ENCODE measurements at regions not wholly inside any gene's neighbourhood (a gene's known extent, or its start where the extent isn't known, plus 50 kb on each side); places are given as distances from the start of the nearest gene placed in this dataset.

- no peak for DNase-seq
Measured at GRCh38 chr10:29021591-29021990, 267.3 kb upstream of the LYZL1 start.

DNA sequence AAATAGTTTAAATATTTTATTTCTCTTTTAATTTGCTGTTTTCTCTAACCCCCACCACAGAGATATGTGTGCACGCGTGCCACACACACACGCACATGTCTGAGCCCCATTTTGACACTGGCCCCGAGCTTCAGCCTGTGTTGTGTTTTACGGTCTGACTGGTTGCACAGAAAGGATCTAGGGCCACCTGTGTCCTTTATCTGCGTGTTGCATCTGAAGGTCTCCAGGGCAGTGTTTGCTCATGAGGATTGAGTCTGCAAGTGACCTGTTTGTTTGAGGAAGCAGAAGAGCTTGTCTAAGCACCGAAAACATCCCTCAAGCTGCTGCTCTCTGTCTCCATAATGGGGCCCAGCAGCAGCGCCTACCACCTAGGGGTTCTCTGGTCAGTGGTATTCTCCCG, 266.4 kb upstream of the LYZL1 start:
- no peak for DNase-seq

GRCh38 chr10:29023678-29024077, 265.2 kb upstream of the LYZL1 start:
- DNase-seq: no peak

DNA sequence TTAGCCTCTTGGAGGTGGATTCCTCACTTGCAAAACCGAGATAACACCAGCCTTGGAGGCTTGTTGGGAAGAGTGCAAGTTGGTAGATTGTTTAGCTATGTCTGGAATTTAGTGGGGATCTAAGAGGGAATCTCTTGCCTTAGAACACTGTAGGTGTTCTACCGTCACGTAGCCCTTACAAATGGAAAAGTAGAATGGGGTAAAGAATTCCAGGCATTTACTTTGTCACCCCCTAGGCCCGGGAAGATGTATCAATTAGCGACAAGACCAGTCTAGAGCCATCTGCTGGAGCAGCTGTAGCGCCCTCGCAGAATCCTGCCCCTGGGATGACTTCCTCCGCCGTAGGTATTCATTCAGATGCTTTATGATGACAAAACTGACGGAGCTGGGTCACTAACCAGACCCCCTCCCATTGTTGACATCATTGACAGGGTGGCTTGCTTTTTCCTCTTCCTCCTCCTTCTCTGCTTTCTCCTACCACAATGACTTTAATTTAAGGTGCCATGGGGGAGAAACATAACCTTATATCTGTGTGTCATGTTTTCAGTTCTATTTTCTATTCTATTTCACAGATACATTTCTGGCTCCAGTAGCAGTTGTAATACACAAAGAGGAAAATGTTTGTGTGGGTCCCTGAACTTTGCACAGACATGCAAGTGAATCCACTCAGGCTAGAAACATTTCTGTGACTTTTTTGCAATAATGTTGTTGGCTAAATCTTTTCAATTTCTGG, 262.6 kb upstream of the LYZL1 start:
- no peak for DNase-seq

DNA sequence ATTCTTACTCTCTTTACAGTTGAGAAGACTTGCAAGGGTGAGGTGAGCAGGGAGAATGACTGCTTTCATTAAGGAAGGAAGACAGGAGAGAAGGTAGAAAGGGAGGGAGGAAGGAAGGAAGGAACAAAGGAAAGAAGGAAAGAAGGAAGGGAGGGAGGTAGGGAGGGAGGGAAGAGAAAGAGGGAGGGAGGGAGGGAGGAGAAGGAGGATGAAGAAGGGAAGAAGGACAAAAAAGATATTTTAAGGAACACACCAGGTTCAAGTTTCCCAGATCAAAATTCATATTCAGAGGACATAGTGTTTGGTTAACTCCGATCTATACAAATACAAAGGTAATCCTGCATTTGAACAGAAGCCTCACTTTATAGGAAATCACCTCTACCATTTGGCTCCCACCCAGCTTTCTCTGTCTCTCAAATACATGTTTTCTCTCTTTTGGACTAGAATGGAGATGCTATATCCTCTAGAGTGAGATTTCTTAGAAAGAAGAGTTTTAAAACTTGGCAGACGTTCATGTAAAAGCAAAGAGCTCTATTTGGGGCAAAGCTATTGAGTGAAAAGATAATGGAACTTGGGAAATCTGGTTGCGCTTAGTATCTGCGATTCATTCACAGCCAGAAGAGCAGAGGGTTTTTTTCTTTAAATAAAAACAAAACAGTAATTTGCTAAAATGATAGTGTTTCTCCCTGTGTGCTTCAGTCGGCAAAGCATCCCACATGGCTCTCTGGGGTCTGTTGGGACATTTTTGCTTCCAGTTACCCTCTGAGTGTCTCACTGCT, 261.9 kb upstream of the LYZL1 start:
- DNase-seq: no peak

GRCh38 chr10:29028486-29028885, 260.4 kb upstream of the LYZL1 start:
- no peak for DNase-seq

GRCh38 chr10:29030900-29031299, 258.0 kb upstream of the LYZL1 start:
- no peak for DNase-seq

GRCh38 chr10:29032169-29032568, 256.7 kb upstream of the LYZL1 start:
- DNase-seq: no peak

DNA sequence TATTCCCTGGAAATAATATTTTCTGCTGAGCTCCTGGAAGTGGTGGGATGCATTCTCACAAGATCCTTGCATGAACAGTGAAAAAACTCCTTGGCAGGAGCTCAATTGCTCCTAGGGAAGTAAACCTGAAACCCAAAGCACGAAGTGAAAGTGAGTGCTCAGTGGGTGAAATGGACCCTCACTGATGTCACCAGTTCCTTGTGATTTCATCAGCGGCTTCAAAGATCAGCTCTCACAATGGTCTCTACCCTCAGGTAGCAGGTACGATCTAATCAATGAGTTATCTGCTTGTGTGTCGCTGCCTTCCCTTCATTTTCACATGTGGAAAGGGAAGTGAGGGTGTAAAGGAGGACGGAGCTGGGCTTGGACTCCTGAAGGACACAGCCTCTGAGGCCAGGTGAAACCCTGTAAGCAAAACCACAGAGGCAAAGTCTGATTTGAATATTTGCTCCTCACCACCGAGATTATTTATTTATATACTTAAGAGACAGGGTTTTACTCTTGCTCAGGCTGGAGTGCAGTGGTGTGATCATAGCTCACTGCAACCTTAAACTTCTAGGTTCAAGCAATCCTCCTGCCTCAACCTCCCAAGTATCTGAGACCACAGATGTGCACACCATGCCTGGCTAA, 255.4 kb upstream of the LYZL1 start:
- DNase-seq: no peak

GRCh38 chr10:29034592-29034991, 254.3 kb upstream of the LYZL1 start:
- DNase-seq: no peak

- DNase-seq: no peak
Measured at GRCh38 chr10:29035721-29036120, 253.1 kb upstream of the LYZL1 start.

DNA sequence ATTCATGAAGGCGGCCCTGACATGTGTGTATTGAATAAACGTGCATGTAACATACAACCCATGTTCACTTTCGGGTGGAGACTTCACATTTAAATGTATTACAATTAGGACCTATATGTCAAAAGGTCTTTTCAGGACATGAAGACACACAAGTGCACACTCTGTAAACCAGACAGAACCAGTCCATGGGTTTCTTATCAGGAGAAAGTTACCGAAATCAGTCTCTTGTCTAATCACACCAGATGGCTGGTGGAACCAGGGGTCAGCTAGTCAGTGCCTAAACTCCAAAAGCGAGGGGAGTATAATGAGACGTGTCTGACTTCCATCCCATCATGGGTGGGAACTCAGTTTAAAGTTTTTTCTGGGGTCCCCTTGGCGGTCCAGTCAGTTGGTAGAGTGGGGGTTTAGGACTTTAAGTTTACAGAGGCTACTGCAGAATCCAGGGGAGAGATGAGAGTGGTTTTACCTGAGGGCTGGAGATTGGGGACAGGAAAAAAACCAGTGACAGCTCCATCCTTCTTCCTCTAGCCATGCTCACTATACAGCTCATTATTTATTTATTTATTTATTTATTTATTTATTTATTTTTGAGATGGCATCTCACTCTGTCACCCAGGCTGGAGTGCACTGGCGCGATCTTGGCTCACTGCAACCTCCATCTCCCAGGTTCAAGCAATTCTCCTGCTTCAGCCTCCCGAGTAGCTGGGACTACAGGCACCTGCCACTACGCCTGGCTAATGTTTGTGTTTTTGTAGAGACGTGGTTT, 251.3 kb upstream of the LYZL1 start:
- no peak for DNase-seq

DNA sequence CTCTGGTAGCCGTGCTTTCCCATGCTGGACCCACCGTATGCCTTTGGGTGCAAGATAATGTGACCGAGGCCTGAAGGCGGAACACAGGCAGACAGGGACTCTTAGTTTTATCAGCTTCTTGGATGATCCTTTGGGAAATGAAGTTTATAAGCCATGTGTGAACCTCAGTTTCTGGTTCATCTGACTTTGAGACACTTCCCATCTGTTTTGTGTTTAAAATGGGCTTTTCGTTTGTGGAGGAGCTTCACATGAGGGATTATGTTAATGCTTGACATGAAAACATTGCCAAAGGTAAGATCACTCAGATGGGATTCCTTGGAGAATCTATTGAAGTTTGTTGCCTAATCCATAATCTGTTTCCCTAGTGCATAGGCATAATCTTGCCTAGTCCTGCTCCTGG, 249.8 kb upstream of the LYZL1 start:
- no peak for DNase-seq

DNA sequence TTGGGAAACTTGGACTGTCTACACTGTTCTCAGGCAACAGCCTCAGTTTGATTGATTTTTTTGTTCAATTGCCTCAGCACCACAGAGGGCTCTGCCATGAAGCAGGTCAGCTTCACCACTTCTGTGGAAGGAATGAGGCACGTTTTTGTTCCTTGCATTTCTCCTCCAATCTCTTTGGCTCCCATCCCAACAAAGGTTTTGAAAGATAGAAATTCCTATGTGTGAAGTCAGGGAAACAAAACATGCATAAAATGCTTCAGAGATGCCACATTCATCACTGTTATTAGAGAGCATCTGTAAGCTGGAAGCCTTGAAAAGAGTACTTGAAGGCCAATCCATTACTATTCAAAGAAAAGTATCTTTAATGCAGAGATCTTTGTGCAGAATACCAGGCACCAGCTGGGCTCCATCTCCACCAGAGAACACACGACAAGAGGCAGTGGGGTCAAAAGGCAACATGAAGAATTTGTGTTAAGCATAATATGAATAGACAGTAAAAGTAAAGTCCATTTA, 249.1 kb upstream of the LYZL1 start:
- no peak for DNase-seq

GRCh38 chr10:29041616-29042015, 247.3 kb upstream of the LYZL1 start:
- no peak for DNase-seq

DNA sequence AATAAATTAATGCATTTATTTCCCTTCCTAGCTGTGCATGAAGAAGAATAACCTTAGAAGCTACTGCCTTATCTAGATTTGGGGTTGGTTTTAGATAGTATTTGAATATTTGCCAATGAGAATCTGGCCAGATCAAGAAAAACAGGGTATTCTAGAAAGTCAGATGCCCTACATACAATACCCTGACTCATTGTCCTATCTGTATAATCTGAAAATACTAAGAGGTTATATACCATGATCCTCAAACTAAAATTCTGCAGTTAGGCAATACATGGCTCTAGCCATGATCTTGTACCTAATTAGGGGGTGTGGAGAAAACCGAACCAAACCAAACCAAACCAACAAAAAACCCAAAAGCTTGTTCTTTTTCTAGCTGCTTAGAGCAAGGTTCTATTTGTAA, 240.4 kb upstream of the LYZL1 start:
- DNase-seq: no peak

DNA sequence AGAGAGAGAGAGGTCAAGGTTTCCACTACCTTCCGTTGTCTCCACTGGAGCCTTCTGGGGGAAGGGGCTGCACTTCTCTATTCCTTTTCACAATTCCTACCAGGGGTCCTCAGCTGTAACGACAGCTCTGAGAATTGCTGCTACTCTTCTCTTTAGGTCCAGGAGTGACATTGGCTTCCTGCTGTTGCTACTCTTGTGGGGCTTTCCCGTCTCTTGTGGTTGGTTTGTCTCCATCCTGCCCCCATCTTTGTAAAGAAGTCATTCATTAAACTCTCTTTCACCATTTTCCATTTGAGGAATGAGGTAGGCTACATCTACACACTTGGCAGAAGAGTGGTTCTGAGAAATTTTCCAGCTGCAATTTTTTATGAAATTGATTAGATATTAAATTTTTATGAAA, 238.8 kb upstream of the LYZL1 start:
- no peak for DNase-seq

GRCh38 chr10:29055101-29055500, 233.8 kb upstream of the LYZL1 start:
- no peak for DNase-seq

GRCh38 chr10:29056729-29057128, 232.1 kb upstream of the LYZL1 start:
- DNase-seq: no peak

DNA sequence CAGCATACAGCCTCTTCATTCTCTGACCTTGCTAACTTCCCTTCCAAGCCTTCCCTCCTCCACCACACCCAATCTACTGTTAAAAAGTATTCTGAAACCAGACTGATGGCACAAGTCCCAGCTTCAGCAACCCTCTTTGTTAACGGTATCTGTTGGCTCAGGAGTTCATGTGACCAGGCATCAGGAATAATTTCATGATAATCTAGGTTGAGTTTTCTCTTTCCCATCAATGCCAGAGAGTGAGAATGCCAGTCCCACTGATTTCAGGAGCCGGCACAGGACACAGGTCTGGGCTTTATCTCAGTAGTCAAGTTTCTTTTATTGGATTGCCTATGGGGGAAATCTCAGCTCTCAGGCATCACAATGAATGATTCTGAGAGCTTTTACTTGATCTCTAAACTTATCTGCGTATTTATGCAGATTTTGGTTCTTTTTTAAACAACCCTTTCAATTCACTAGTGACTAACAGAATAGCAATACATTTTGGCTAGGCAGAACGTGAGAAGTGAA, 231.0 kb upstream of the LYZL1 start:
- DNase-seq: no peak
